Activated CD8-positive, alpha-beta memory T cell treated with anti-CD3 and anti-CD28 coated beads for 48 hours (primary cell): ENCODE measurements at regions not wholly inside any gene's neighbourhood (a gene's known extent, or its start where the extent isn't known, plus 50 kb on each side); places are given as distances from the start of the nearest gene placed in this dataset.

ENCODE experiments used
- DNase-seq, 3 experiments: peaks; one replicate each; pipeline ENCODE4 v3.0.0-alpha.2; 2020; ENCODE audit warnings: low read depth in 2 of 3, low spot score in 2 of 3

DNA sequence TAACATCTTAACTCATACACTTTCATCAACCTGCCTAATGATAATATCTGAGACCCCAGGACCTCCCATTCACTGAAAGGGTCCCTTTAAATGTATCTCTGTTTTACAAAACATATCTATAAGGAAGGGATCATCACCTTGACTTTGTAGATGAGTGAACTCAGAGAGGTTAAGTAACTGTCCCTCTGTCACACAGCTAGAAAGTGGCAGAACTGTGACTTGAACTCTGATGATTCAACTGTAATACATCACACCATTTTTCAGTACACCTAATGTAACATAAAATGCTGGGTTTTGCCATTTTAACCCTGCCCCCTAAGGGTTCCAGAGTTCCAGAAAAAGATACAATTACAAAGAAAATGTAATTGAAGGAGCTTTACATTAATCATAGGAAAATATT, 234.6 kb downstream of the ZEB2 start:
- no peak for DNase-seq

DNA sequence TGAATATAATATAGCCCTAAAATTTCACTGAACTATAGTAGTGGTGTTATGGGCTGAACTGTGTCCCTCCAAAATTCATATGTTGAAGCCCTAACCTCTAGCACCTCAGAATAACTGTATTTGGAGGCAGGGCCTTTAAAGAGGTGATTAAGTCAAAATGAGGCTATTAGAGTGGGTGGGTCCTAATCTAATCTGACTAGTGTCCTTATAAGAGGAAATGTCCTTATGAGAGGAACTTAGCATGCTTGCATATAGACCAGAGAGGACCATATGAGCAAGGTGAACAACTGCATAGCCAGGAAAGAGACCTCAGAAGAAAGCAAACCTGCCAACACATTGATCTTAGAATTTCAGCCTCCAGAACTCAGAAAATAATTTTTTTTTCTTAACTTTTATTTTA, 238.4 kb downstream of the ZEB2 start:
- DNase-seq = no peak

DNA sequence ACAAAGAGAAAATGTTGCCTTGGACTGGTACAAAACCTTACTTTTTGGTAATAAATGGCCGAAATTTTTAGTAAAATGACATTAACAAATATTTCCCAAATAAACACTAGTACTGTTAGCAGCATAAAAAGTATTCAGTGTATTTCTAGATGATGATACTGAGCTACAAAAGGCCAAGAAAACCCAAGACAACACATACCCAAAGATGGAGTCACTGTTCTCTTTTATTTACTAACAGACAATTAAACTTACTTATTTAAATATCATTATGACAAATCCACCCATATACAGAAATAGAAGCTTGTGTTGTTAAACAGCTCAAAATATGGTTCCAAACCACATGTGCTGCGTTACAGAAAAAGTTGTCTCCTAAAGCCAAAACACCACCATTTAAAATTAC, 239.9 kb downstream of the ZEB2 start:
- no peak for DNase-seq

DNA sequence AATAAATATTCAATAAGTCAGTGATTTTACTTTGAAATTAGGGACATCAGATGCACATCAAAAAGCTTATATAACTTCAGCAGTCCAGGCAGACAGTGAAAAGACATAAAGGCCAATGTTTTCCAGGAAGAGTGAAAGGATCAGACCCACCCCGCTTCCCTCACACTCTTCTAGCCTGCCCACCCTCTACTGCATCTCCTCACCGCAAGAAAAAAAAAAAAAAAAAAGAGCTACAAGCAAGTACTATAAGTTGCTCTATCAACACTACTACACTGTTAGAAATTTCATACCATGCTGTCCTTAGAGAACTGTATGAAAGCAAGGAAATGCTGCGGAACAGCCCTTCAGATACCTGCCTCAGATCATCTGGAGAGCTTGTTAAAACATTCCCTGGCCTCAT, 240.8 kb downstream of the ZEB2 start:
- no peak for DNase-seq

DNA sequence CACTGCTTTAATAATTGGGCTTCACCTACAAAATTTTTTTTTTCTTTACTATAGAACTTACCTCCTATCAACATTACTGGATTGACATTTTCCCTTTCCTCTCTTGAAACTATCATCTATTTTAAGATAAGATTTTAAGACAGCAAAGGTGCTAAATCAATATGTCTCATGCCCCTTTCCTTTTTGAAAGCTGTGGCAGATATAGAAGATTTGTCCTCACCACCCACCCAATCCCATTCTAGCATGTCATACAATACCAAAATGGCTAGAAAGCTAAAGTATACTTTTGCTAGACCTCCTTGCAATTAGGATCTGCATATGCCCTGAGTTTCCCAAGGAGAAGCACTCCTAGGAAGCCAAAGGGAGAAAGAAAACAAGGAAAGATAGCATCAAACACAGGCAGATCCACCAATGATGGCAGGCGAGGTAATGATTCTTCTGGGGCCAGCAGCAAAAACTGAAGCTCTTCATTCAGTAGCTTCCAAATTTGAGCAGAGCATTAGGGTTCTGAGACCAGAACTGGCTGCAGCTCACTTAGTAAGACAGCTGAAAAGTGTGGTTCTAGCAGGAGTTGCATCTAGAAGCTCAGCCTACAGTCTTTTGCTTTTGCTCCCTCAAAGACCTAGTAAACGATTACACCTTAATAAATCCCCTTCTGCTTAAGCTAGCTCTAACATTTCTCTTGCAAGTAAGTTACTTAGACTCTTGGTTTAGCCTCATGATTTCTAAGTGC, 242.1 kb downstream of the ZEB2 start:
- no peak for DNase-seq

DNA sequence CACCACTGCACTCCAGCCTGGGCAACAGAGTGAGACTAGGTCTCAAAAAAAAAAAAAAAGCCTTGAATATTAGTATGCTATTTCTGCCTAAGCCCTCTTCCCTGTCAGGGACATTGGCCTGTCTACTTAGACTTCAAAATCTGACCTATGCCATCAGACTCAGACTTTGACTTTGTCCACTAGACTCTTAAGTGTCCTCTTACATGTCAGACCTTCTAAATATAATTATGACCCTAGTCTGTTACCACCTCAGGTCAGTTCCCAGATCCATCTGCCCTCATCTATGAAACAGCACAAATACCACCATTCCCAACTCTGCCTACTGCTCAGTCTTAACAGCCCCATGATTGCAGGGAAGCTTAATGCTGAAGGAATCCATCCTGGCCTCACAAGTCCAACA, 244.6 kb downstream of the ZEB2 start:
- no peak for DNase-seq

DNA sequence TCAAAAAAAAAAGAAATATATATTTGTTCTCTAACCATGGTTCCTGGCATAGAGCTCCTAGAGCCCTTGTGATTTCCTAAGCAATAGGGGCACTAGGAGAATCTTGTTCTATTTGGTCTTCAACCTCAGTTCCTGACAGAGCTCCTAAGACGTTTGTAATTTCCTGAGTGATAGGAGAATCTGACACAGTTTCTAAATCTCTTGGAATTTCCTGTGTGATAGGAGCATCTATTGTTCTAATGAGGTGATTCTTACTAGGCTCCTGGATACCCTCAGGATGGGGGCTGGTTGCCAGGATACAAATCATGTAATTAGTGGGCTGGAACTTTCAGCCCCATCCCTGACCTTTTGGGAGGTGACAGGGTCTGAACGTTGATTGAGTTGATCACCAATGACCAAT, 245.8 kb downstream of the ZEB2 start:
- DNase-seq = no peak

DNA sequence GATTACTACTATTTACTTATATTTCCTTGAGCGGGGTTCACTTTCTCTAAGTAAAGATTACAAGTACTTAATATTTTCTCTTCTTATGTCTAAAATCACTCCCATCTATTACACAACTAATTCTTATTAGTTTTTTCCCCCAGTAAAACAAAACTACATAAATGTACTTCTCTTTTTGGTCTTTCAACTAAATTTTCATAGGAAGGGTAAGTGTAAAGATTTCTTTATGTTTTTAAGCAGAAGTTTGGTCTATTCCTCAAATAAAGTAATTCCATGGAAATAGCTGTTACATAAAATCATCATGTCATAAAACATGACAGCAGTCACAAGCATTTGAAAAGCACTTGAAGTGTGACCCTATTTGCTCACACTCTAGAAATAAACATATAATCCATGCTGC, 249.0 kb downstream of the ZEB2 start:
- no peak for DNase-seq

DNA sequence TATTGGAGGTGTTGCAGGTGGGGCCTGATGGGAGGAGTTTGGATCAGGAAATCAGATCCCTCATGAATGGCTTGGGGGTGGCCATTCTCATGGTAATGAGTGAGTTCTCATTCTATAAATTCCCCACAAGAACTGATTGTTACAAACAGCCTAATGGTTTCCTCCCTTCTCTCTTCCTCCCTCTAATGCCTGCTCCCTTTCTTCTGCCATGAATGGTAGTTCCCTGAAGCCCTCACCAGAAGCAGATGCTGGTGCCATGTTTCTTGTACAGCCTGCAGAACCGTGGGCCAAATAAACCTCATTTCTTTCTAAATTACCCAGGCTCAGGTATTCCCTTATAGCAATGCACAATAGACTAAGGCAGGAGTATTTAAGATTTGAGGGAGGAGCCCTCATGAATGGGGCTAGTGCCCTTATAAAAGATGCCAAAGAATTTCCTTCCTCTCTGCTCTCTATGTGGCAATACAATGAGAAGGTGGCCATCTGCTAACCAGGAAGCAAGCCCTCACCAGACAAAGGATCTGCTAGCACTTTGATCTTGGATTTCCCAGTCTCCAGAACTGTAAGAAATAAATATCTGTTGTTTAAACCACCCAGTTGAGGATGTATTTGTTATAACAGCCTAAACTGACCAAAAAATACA, 251.8 kb downstream of the ZEB2 start:
- no peak for DNase-seq

DNA sequence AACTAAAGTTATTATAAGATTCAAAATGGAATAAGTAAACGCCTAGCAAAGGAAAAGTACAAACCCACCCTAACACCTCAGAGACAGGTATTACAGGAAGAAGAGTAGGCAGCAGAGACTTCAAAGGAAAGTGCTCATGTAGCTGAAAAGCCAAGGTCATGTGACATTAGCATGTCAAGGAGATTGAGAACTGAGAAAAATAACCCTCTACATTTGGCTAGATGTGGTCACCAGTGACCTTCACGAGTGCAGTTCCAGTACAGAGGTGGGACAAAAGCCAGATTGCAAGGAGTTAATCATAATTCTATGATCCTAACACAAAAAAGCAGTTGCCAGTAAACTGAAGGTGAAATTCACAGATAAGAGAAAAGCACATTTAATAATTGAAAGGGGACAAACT, 252.7 kb downstream of the ZEB2 start:
- DNase-seq = no peak

DNA sequence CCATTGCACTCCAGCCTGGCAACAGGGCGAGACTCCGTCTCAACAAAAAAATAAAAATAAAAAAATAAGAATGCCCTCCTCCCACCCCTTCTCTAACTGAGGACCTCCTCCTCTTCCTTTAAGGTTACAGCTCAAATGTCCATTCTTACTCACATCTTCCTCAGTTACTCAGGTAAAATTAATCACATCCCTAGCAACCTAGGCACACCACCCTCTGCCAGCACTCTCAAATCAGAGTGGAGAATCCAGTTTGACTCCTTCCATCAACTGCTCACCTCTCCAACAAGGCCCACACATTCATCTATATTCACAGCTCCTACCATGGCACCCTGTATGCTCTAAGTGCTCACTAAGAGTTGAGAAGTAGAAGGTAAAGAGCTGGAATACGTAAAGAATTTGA, 254.3 kb downstream of the ZEB2 start:
- DNase-seq = no peak

DNA sequence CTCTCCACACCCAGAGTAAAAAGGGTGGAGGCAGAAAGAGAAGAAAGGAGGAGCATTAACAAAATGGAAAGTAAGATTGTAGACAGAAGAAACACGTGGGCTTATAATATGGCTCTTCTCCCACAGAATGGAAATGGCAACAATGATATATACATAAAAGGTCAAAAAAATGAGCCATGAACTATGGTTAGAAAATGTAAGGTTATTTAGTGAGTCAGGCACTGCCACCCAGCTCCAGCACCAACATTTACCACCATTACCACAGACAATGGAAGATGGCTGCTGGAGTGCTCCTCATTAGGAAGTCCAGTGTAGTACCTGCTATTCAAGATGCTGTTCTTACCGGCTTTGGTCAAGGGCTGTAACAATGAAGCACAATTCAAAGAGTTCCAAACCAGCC, 258.0 kb downstream of the ZEB2 start:
- DNase-seq = no peak

DNA sequence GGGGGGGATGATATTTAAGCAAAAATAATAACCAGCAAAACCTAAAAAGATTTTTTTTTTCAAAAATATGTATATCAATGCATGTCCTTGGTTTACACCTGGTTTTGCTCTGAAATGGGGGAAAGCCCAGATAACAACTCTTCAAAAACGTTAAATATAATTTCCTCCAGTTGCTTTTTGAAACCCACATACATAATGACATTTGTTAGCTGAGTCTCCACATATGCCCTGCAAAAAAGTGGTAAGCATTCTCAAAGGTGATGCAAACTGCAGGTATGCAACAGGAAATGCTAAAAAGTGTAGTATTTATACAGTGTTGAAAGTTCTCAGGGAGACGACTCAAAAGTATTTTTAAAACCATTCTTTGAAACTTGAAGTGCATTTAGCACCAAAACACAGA, 258.6 kb downstream of the ZEB2 start:
- no peak for DNase-seq

DNA sequence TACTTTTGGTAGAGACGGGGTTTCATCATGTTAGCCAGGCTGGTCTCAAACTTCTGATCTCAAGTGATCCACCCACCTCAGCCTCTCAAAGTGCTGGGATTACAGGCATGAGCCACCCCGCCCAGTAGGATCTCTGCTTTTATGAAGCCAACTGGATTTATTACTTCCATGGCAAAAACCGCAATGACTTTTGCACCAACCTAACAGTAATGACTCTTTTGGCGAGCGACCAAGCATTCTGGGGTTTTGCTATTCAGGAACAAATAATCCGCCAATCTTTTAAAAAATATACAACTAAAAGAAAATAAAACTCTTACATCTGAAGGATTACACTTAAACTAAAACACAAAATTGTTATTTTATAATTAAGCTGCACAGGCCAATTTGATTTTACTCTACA, 260.6 kb downstream of the ZEB2 start:
- DNase-seq = no peak

DNA sequence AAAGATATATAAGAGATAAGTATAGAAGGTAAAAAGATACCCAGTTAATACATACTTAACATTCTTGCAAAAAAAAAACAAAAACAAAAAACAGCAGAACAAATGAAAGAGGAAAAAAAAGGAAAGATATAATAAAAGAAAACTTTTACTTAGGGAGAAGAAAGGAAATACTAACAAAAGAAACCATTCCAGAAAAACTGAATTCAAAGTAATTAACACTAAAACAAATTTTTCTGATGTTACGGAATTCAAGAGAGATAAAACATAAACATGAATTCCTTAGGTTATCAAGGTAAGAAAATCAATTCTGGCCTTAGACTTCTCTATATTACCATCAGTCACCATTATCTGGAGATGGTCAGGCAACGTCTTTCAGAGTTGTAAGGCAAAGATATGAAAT, 261.8 kb downstream of the ZEB2 start:
- no peak for DNase-seq

DNA sequence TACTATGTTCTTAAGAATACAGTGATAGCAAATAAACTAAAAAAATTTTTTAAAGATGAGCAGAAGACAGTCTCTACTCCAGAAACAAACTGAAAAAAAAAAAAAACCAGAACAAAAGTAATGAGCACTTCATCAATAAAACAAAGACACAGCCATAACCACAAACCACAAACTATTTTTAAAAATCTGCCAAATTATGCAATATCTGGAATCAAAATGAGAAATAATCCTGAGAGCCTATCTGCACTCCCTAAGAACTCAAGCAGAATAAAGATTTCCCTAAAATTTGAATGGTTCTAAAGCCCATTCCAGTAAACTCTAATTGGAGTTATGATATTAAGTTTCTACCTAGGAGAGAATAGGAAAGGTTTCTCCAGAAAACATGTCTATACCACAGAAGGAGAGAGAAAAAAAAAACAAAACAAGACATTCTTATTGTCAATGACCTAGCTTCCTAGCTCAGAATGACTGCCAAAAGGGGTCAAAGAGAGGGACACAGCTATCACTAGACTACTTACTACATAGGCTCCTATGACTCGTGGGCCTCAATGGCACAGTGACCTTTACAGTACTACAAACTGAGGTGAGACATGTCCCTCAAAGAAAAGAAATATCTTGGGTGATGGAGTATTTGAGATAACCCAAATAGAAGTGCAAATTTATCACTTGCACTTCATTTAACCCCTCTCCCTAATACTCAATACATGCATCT, 262.8 kb downstream of the ZEB2 start:
- no peak for DNase-seq

DNA sequence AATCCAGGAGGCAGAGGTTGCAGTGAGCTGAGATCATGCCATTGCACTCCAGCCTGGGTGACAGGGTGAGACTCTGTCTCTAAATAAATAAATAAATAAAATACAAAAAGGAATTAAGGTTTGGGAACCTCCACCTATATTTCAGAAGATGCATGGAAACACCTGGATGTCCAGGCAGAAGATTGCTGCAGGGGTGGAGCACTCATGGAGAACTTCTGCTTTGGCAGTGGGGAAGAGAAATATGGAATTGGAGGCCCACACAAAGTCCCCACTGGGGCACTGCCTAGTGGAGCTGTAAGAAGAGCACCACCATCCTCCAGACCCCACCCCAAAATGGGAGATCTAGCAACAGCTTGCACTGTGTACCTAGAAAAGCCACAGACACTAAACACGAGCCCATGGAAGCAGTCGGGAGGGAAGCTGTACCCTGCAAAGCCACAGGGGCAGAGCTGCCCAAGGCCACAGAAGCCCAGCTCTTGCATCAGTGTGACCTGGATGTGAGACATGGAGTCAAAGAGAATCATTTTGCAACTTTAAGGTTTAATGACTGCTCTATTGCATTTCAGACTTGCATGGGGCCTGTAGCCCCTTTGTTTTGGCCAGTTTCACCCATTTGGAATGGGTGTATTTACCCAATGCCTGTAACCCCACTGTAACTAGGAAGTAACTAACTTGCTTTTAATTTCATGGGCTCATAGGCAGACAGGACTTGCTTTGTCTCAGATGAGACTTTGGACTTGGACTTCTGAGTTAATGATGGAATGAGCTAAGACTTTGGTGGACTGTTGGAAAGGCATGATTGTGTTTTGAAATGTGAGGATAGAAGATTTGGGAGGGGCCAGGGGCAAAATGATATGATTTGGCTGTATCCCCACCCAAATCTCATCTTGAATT, 265.3 kb downstream of the ZEB2 start:
- DNase-seq = no peak

DNA sequence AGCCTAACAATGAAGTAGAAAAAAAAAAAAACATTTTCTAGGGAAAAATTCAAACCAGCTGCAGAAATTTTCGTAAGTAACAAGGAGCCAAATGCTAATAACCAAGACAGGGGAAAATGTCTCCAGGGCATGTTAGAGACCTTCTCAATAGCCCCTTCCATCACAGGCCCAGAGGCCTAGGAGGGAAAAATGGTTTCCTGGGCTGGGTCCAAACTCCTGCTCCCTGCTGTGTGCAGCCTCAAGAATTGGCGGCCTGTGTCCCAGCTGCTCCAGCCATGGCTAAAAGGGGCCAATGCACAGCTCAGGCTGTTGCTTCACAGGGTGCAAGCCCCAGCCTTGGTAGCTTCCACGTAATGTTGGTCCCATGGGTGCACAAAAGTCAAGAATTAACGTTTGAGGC, 266.2 kb downstream of the ZEB2 start:
- no peak for DNase-seq

DNA sequence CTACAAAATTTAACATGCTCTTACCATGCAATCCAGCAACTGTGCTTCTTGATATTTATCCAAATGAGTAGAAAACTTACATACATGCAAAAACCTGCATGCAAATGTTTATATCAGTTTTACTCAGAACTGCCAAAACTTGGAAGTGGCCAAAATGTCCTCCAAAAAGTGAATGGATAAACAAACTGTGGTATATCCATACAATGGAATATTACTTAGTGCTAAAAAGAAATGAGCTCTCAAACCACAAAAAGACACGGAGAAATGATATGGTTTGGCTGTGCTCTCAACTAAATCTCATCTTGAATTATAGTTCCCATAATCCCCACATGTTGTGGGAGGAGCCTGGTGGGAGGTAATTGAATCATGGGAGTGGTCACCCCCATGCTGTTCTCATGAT, 267.2 kb downstream of the ZEB2 start:
- no peak for DNase-seq

DNA sequence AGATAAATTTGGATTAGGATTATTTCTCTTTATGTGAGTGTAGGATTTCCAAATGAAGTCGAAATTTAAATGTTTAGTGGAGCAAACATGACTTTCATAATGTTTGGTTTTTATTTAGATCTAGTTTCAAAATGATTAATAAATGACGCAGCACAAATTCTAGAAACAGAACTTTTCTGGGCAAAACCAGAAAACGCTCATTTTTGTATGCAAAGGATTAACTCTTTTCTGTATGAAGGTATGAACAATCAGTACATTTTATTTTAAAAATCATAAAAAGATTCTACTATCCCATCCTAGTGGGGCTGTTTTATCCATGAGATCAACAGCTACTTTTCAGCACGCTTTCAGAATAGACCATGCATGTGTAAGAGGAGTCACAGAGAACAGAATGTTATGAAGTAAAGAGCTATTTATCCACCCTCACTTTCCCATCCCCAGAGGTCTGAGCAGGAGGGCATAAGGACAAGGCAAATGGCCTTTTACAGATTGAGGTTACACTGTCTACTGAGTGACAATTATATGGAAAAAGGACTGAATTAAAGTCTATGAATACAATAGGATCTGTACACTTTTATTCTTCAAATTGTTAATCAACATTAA, 270.8 kb downstream of the ZEB2 start:
- DNase-seq = no peak

DNA sequence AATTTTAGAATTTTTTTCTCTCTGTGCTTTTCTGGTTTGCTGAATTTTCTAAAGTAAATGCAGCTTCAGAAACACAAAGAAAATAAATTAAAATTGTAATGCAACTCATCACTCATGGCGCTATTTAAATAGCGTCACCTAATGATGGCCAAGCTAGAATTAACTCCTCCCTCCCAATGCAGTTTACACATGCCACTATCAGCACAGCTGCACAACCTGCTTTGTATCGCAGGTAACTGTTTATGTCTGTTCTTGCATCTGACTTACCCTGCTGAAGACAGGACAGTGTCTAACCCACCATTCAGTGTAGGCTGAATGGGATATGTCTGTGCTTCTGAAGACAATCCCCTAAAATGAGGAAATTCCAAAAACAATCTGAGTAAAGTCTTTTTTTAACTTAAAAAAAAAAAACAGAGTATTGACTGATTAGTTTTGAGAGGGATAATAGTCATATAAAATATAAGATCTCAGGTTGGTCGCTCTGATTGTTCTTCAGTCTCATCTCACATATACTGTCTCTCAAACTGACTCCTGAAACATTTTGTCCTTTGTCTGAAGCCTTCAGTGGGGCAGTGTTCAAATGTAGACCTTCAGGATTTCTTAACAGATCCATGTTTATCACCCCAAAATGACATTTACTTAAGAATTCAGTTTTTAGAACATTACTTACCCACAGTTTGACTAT, 271.4 kb downstream of the ZEB2 start:
- DNase-seq = no peak
